ENCODE measurements at regions not wholly inside any gene's neighbourhood (a gene's known extent, or its start where the extent isn't known, plus 50 kb on each side); places are given as distances from the start of the nearest gene placed in this dataset.

GRCh38 chr21:25369524-25370300 lies 237.6 kb downstream of the MRPL39 start:
- no peak overlapping the region for H3K4me3 ChIP-seq (IDR thresholded peaks at IDR 0.05; ENCODE audit: insufficient read depth, low read depth, low read length)
- H3K27me3 ChIP-seq (ENCODE audit: insufficient read depth, low read depth), result no peaks in the 10 kb centered on the region
- no peak overlapping the region for H2AFZ ChIP-seq (ENCODE audit: low read depth)
- no peaks in the 10 kb centered on the region for H3K36me3 ChIP-seq (ENCODE audit: insufficient read depth)
- no peak overlapping the region for H3K4me2 ChIP-seq
- H3K4me1 ChIP-seq (ENCODE audit: low read depth, poor library complexity, severe bottlenecking), result no peaks in the 10 kb centered on the region
- no peaks in the 10 kb centered on the region for H3K79me2 ChIP-seq (ENCODE audit: insufficient read depth, low read depth)
- TF ChIP-seq CTCF (conservative IDR thresholded peaks at IDR 0.05; ENCODE audit: low read depth, low read length), result no peak
- H4K20me1 ChIP-seq (ENCODE audit: insufficient read depth), result no peaks in the 10 kb centered on the region
- no peak overlapping the region for H3K27ac ChIP-seq
- no peak overlapping the region for H3K9ac ChIP-seq

DNA sequence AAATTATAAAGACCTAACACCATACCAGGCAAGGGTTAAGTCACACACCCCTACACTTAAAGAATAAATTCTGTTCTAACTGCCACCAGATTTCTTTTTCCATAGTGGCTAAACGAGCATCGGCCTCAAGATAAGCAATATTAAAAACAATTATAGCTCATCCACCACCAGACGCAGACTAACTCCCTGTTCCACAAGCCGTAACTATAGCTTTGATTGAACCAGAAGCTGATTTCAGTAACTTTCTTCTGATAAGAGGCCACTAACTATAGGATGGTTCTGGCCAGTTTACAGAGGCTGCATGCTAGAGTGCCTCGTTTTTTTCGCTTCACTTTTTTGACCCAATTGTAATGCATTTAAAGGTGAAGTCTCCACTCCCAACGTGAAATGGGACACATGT lies 238.8 kb downstream of the MRPL39 start:
- H3K79me2 ChIP-seq (ENCODE audit: insufficient read depth, low read depth), result no peaks in the 10 kb centered on the region
- no peak overlapping the region for H2AFZ ChIP-seq (ENCODE audit: low read depth)
- H3K9ac ChIP-seq, result no peak overlapping the region
- H3K27ac ChIP-seq, result no peak overlapping the region
- no peak overlapping the region for H3K4me2 ChIP-seq
- H3K4me1 ChIP-seq (ENCODE audit: low read depth, poor library complexity, severe bottlenecking), result no peaks in the 10 kb centered on the region
- no peaks in the 10 kb centered on the region for H4K20me1 ChIP-seq (ENCODE audit: insufficient read depth)
- no peak for TF ChIP-seq CTCF (conservative IDR thresholded peaks at IDR 0.05; ENCODE audit: low read depth, low read length)
- no peak overlapping the region for H3K4me3 ChIP-seq (IDR thresholded peaks at IDR 0.05; ENCODE audit: insufficient read depth, low read depth, low read length)
- H3K36me3 ChIP-seq (ENCODE audit: insufficient read depth), result no peaks in the 10 kb centered on the region
- no peaks in the 10 kb centered on the region for H3K27me3 ChIP-seq (ENCODE audit: insufficient read depth, low read depth)

- no peak overlapping the region for H2AFZ ChIP-seq (ENCODE audit: low read depth)
- no peak for TF ChIP-seq CTCF (conservative IDR thresholded peaks at IDR 0.05; ENCODE audit: low read depth, low read length)
- no peaks in the 10 kb centered on the region for H3K79me2 ChIP-seq (ENCODE audit: insufficient read depth, low read depth)
- no peaks in the 10 kb centered on the region for H3K36me3 ChIP-seq (ENCODE audit: insufficient read depth)
- no peaks in the 10 kb centered on the region for H3K27me3 ChIP-seq (ENCODE audit: insufficient read depth, low read depth)
- H4K20me1 ChIP-seq (ENCODE audit: insufficient read depth), result no peaks in the 10 kb centered on the region
- no peak overlapping the region for H3K4me3 ChIP-seq (IDR thresholded peaks at IDR 0.05; ENCODE audit: insufficient read depth, low read depth, low read length)
- no peaks in the 10 kb centered on the region for H3K4me1 ChIP-seq (ENCODE audit: low read depth, poor library complexity, severe bottlenecking)
- no peak overlapping the region for H3K4me2 ChIP-seq
- no peak overlapping the region for H3K9ac ChIP-seq
- H3K27ac ChIP-seq, result no peak overlapping the region
Measured at GRCh38 chr21:25366116-25366515, 241.2 kb downstream of the MRPL39 start.

- Histone ChIP-seq H3K27me3 (ENCODE audit: insufficient read depth, low read depth) (no peaks in the 10 kb centered on the region), H3K9ac (no peak overlapping the region), H4K20me1 (ENCODE audit: insufficient read depth) (no peaks in the 10 kb centered on the region), H3K4me1 (ENCODE audit: low read depth, poor library complexity, severe bottlenecking) (no peaks in the 10 kb centered on the region), H3K79me2 (ENCODE audit: insufficient read depth, low read depth) (no peaks in the 10 kb centered on the region), H3K36me3 (ENCODE audit: insufficient read depth) (no peaks in the 10 kb centered on the region), H2AFZ (ENCODE audit: low read depth) (no peak overlapping the region), H3K4me2 (no peak overlapping the region), H3K4me3 (IDR thresholded peaks at IDR 0.05; ENCODE audit: insufficient read depth, low read depth, low read length) (no peak overlapping the region), H3K27ac (no peak overlapping the region)
- TF ChIP-seq CTCF (conservative IDR thresholded peaks at IDR 0.05; ENCODE audit: low read depth, low read length), result no peak
Measured at GRCh38 chr21:25362375-25363267, 244.7 kb downstream of the MRPL39 start.
